Stimulated activated CD8-positive, alpha-beta memory T cell treated with anti-CD3 and anti-CD28 coated beads, Interleukin-12 subunit alpha, Interleukin-12 subunit beta, amount 100 ng/mL, for 24 hours (primary cell): ENCODE measurements at regions not wholly inside any gene's neighbourhood (a gene's known extent, or its start where the extent isn't known, plus 50 kb on each side); places are given as distances from the start of the nearest gene placed in this dataset.

Experiments used
- DNase-seq: peaks from one replicate; pipeline ENCODE4 v3.0.0-alpha.2; 2020; ENCODE audit errors: extremely low read depth

DNA sequence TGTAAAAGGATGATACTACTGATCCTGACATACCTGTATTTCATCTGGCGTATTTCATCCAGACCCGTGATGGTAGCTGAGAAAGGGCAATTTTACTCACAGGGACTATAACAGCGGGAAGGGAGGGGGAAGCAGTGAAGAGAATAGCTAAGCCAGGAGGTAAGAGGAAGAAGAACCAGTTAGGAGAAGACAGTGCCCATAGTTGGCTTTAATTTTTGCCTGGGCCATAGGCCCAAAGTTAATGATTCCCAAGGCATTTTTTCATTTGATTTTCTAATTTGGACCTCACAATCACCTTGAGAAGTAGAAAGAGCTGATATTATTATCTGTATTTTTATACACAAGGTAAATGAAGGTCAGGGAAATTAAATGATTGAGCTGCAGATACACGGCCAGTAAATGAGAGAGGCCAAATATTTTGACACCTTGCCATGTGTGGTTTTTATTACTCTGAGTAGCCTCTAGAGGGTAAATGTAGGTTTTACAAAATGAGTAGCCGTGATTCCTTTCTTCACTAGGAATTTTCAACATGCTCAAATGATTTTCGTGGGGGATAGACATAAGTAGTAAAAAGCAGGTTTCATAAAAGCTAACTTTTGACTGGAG lies 382.2 kb downstream of the FUT8 start:
- no peak for DNase-seq

- DNase-seq: no peak
Measured at GRCh38 chr14:65798216-65798615, 385.7 kb downstream of the FUT8 start.

DNA sequence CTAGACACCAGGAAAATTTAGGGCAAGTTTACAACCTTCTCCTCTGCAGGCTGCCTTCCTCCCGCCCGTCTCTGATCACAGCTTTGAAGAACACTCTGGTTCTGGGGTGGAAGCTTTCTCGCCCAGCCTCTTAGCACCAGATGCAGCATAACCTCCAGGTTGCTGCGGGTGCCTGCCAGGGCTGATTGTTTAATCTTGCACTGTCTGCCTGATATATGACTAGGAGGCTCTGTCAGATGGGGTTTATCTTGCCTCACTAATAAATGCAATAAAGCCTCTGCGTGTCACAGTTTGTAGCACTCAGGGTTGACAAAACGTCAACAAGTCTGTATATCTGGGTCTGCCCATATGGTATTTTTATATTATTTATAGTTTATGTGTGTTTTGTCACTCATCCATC lies 388.2 kb downstream of the FUT8 start:
- no peak for DNase-seq

DNA sequence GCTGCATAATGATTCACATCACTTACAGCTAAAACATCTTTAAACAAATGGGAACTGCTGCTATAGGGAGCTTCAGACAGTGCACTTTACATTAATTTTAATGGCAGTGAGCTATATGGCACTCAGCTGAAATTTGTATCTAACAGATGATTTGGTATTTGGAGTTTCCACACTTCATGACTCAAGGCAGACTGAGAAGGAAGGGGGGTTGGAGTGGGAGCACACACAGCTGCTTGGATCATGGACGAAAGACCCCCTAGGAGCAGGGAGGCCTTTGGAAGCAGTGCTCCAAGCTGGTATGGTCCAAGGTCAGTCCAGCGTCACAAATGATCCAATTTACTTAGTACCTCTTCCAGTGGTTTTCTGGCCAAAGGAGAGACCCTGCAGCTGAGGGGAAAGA lies 389.7 kb downstream of the FUT8 start:
- no peak for DNase-seq

- DNase-seq: no peak
Measured at GRCh38 chr14:65803885-65804284, 391.4 kb downstream of the FUT8 start.

GRCh38 chr14:65804439-65805112 lies 392.0 kb downstream of the FUT8 start:
- DNase-seq: no peak

DNA sequence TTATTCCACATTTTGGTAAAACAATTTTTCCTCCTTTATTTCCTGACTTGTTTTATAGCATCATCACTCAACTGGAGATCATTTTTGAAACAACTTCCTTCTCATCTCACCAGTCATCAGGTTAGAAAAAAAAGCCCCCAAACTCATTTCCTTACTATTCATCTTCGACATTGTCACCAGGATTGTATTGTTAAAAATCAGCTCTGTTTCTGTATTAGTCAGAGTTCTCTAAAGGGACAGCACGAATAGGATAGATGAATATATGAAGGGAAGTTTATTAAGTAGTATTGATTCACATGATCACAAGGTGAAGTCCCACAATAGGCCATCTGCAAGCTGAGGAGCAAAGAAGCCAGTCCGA lies 392.6 kb downstream of the FUT8 start:
- DNase-seq: no peak

DNA sequence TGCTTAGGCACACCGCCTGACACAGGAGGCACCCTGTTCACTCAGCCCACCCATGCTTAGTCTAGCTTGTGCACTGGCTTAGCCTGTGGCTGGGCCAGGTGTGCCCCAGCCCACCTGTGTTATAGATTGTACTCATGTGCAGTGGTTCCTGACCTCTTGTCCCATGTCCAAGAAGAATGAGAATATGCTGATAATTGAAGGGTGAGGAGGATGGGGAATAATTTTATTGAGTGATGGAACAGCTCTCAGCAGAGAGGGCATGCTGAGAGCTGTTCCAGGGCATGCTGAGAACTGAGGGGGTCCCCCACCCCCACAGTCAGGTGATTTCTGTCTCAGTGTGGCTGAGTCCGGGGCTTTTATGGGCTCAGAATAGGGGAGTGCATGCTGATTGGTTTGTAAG lies 395.9 kb downstream of the FUT8 start:
- DNase-seq: no peak

- DNase-seq: no peak
Measured at GRCh38 chr14:65810322-65810721, 397.8 kb downstream of the FUT8 start.

DNA sequence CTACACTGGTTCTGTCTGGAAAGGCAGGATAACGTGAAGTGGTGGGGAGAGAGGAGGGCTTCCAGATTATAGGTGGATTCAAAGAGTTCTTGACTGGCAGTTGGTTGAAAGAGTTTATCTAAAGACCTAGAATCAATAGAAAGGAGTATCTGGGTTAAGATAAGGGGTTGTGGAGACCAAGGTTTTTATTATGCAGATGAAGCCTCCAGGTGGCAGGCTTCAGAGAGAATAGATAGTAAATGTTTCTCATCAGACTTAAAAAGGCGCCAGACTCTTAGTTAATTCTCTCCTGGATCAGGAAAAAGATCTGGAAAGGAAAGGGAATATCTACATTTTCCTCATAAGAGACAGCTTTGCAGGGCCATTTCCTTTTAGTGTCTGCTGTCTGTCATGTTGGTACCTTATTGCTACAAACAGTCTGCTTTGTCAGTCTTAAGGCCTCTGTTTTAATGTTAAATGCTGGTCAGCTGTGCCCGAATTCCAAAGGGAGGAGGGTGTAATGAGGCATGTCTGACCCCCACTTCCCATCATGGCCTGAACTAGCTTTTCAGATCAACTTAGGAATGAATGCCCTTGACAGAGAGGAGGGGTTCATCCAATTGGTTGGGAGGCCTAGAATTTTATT lies 401.3 kb downstream of the FUT8 start:
- DNase-seq: no peak

DNA sequence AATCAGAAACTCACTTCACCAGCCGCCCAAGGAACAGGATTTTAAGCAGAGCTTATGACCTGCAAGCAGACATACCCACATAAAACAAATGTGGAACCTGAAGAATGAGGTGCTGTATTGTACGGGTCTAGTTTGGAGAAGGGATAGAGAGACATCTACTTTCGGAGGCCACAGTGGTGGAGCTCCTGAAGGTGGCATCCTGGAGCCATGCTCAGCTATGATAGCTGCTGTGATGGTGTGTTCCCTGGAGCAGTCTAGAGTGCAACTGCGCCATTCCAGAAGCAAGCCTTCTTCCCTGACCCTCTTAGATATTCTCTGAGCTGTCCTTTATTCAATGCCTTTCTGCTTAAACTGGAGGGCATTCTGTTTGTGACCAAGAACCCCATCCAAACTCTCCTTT lies 402.6 kb downstream of the FUT8 start:
- DNase-seq: no peak

DNA sequence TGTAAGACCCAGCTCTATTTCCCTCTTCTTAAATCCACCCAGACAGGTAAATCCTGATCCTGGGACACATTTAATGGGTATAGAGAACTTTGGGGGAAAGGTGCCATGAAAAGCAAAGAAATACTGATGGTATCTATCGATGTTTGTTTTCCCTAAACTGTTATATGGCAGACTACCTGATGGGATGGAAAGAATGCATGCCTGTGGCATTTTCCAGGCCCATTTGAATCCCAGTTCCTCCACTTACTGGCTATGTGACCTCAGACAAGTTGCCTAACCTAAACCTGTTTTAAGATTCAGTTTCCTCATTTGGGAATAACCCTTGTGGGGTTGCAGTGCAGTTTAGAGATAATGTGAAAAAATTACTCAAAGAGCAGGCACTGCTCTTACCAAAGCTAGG lies 404.5 kb downstream of the FUT8 start:
- no peak for DNase-seq

DNA sequence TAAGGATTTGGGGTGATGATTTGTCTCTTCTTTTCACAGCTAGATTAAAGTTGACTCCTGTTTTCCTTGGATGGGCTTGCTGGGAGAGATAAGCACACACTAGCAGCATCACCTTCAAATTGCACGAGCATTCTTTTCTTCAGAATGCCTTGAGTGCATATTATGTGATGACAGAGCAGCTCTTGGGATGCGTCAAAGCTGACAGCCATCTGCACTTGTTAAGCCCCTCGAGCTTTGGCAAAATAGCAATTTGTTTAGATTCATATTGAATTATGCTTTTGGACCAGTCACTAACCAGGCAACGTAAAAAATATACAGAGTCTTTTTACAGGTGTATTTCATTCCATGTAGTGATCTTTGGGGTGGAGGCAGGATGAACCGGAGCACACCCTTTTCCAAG lies 407.0 kb downstream of the FUT8 start:
- DNase-seq: no peak

DNA sequence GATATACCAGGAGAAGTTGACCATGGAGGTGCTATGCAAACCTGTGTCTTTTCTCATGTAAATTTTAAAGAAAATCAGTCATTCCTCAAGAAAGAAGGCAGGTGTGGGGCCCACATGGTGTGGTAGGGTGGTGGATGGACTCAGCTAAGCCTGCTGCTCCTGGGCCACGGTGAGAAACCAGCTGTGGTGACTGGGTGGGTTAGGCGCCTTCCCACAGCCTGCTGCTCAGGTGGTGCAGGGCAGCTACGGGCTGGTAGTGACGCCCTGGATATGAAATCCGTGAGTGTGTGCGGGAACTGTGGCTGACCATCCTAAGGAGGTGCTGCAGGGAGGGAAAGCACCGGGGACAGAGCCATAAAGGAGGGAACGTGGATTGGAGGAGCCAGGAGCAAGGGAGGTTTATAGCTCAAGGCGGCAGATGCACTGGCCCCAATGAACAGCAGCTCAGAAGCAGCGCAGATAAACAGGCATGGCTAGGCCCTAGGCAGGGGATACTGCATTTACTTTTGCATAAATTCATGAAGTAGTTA lies 408.8 kb downstream of the FUT8 start:
- no peak for DNase-seq

DNA sequence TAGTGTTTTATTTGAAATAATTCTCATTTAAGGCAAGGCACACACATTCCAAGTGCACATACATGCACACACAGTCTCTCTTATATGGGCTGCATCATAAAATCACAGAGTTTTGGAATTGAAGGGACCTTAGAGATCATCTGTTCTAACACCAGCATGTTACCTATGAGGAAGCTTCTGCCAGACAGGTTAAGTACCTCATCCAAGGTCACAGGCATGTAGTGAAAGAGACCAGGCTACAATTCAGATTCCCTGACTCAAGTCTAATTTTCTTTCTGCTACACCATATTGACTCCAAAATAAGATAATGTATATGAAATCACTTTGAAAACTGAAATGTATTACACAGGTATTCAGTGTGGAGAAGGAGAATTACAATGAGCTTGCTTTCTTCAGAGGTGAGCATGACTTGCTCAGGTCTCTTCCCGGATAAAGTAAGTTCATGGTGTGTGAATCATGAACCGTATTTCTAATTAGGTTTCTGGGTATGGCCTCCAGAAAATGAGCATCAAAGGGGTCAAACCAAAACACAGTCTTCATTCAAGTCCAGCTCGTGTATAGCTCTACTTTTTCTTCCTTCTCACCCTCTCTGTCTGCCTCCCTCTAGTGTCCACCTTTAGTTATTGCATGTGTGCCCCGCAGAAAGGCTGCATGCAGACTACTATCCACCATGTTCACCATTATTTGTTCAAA lies 411.9 kb downstream of the FUT8 start:
- no peak for DNase-seq

GRCh38 chr14:65824978-65825299 lies 412.4 kb downstream of the FUT8 start:
- no peak for DNase-seq

DNA sequence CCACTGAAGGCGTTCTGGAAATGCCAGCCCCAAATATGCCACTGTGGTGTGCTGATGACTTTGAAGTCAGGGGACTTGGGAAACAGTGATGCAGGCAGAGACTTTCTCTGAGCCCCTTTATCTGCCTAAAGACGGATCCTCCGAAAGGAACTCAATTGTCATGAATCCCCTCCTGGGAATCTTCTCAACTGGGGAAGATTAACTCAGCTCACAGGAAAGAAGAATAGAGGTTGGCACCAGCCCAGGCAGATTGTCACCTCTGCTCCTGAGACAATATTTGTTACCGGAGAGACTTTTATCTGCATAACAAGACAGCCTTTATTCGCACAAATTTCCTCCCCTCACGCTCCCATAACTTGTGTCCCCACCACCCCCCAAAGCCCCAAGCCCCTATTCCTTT lies 414.4 kb downstream of the FUT8 start:
- DNase-seq: no peak

DNA sequence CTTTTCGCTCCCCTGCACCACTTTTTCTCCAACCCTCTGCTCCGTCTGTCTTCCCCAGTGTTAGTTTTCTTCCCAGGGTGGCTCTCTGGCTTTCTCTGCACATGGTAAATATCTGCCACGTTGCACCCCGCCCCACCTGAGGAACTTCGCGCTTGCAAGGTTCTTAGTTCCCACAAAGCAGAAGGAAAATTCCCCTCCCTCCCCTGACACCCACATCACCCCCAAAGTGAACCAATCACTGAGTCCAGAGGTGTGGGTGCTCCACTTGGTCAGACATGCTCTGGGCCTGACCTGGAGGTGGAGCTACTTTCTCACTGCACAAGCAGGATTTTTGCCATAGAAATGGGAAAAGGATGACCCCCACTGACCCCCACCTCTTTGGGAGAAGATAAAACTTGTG lies 415.0 kb downstream of the FUT8 start:
- DNase-seq: no peak

DNA sequence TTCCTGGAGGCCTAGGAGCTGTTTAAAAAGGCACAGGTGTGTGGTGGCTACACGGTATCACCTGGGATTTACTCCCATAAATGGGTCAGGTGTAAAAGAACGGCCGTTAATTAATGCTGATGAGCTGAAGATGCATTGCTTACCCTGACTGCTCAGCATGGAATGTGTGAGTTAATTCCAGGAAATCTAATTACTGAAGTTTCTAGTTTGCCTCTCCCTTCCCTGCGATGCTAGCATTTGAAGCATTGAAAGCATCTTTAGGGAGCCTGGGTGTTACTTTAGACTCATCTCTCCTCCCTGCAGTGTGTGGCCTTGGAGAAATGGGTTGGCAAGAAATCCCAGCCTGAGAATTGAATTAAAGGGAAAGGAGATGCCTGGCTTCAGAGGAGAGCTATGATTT lies 415.9 kb downstream of the FUT8 start:
- no peak for DNase-seq

GRCh38 chr14:65832431-65833266 lies 420.1 kb downstream of the FUT8 start:
- no peak for DNase-seq

DNA sequence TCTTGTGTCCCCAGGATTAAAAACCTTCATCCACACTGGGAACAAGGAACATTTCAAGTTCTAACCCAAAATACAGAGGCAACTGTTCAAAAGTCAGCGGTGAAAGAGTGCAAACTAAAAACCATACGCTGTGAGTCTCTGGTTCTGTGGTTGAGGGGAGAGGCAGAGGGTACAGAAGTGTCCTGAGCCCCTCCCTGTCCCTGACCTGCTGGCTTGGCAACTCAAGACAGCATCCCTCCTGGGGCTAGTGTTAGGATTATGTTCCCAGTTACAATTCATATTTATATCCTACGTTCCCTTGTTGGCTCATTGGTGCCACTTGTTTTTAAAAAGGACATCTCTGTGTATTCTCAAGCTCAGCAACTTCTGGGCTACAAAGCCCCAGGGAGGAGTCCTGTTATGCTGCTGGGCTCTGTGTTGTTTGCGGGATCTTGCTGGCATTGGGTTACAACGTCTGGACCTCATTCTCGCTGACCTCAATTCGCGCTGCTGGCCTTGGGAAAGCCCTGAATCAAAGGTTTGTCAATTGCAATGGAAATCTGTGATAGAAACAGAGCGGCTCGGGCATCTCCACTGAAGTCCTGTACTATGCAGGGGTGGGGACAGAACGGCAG lies 420.8 kb downstream of the FUT8 start:
- no peak for DNase-seq

- DNase-seq: no peak
Measured at GRCh38 chr14:65834051-65834450, 421.5 kb downstream of the FUT8 start.
